Cardiac fibroblast (primary cell): ENCODE measurements at regions not wholly inside any gene's neighbourhood (a gene's known extent, or its start where the extent isn't known, plus 50 kb on each side); places are given as distances from the start of the nearest gene placed in this dataset.

Source experiments
- DNase-seq, 2 donors: peaks; one replicate each; pipeline versions ENCODE4 v3.0.0 to v3.0.0-alpha.2; 2010; ENCODE audit warnings: low read depth in 2 of 2
- H3K4me3 ChIP-seq, 2 donors: replicated peaks in 1 of 2; 1 replicate in 1 of 2; 2 replicates in 1 of 2; pipeline ENCODE4 v1.5.1; 2011; ENCODE audit warnings: low read depth in 2 of 2, low read length in 2 of 2, mild to moderate bottlenecking in 2 of 2, moderate library complexity in 1 of 2
- TF ChIP-seq, protein P1 (sequence below): IDR thresholded peaks from one replicate; pipeline ENCODE4 v1.5.1; 2011; ENCODE audit warnings: low read depth, mild to moderate bottlenecking, low read length, inconsistent platforms

DNA sequence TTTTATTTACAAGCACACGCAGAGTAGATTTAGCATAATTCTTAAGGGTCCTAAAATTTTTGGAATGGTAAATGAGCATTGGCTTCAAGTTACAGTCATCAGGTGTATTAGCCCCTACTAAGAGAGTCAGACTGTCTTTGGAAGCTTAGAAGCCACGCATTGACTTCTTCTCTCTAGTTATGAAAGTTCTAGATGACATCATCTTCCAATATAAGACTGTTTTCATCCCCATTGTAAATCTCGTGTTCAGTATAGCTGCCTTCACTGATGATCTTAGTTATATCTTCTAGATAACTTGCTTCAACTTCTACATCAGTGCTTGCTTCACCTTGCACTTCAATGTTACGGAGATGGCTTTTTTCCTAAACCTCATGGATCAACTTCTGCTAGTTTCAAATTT, 148.8 kb upstream of the SLITRK1 start:
- no peak for DNase-seq
- TF ChIP-seq, protein P1, sequence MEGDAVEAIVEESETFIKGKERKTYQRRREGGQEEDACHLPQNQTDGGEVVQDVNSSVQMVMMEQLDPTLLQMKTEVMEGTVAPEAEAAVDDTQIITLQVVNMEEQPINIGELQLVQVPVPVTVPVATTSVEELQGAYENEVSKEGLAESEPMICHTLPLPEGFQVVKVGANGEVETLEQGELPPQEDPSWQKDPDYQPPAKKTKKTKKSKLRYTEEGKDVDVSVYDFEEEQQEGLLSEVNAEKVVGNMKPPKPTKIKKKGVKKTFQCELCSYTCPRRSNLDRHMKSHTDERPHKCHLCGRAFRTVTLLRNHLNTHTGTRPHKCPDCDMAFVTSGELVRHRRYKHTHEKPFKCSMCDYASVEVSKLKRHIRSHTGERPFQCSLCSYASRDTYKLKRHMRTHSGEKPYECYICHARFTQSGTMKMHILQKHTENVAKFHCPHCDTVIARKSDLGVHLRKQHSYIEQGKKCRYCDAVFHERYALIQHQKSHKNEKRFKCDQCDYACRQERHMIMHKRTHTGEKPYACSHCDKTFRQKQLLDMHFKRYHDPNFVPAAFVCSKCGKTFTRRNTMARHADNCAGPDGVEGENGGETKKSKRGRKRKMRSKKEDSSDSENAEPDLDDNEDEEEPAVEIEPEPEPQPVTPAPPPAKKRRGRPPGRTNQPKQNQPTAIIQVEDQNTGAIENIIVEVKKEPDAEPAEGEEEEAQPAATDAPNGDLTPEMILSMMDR = no peak
- H3K4me3 ChIP-seq = no peak overlapping the region

DNA sequence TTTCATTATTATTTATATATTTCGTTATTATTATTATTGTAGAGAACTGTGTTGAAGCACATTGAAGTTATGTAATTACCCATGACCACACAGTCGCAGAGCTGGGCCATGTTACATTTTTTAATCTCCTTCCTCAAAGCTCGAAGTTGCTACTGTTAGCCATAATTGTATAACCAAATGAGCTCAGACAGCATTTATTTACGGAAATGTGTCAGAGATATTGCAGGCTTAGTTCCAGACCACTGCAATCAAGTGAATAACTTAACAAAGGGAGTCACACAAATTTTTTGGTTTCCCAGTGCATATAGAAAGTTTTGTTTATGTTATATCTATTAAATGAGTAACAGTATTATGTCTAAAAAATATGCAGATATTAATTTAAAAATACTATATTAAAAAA, 147.1 kb upstream of the SLITRK1 start:
- DNase-seq = no peak
- TF ChIP-seq, protein P1 = no peak
- no peak overlapping the region for H3K4me3 ChIP-seq

DNA sequence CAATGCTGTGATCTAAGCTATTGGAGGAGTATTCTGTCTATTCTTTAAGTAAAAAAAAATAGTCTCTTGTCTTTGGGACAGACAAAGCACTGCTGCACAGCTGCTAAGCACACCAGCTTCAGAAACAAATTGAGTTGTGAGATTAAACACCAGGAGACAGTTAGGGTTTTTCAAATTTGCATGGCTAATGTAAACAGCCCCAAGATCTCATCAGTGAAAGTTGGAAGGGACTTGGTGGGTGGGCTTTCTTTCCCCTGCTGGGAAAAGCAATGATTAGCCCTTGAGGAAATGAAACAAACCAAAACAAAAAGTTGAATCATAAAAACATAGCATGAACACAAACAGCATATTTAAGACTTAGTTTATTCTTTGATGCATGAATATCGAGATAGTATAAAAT, 143.6 kb upstream of the SLITRK1 start:
- TF ChIP-seq, protein P1 = no peak
- no peak overlapping the region for H3K4me3 ChIP-seq
- DNase-seq = no peak

DNA sequence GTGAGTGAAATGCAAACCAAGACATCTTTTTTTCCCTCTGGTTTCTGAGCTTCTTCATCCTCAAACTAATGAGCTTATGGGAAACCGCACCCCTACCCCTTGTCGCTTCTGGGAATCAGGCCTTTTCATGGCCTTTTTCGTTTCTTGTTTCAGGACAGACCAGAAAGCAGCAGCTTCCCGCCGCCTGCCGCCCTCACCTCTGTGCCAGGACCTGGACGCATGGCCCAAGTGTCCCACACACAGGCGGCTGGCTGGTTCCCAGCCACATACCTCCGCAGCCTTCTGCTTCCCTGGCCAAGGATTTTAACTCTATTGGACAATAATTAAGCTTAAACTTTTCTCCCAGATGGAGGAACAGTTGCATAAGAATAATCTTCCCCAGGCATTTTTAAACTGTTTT, 114.1 kb upstream of the SLITRK1 start:
- DNase-seq = no peak
- H3K4me3 ChIP-seq = no peak overlapping the region
- TF ChIP-seq, protein P1 = no peak

DNA sequence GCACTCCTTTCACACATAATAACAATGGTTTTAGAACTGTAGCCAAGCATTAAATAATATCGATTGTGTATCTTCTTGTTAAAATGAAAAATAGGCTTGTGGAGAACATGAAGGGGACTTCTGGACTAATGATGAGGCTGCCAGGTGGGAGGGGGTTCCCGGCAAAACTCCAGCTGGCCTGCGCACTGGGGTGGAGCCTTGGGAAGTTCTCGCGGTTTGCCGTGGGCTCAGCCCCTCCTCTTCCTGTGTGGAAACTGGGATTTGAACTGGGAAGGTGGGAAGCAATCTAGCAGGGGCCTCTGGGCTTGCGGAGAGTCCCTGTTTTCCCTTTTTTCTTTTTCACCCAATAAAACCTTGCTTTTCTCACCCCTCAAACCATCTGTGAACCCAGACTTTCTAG, 113.7 kb upstream of the SLITRK1 start:
- TF ChIP-seq, protein P1 = no peak
- H3K4me3 ChIP-seq = no peak overlapping the region
- no peak for DNase-seq

DNA sequence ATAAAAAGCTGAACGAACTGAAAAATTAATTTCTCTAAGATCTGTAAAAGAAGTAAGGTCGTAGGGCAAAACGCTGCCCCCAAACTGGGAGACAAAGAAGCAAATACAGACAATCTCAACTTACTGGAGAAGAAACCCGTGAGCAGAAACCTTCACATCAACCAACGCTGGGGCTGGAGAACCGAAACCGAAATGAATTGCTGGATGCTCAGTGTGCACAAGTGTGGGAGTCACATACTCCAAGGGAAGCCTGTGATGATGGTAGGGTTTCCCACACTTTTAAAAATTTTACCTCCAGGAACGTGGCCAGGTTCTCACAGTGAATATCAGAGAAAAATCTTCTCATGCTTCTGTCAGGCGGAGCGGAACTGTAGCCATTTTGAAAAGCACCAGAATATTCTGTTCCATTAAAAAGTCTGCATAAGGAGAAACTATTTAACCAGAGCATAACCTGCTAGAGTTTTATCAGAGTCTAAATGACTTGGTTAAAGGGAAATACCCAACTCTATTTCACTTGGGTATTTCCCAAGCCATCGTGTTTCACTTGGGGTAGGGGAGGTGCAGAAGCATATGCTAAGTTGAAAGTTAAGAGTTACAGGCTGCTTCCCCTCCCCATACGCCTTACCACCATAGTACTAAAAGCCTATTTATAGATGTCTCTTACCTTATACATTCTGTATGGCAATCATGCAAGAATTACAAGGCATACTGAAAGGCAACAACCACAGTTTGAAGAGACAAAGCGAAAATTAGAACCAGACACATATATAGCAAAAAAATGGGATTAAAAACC, 110.5 kb upstream of the SLITRK1 start:
- no peak overlapping the region for H3K4me3 ChIP-seq
- no peak for DNase-seq
- TF ChIP-seq, protein P1 = no peak

DNA sequence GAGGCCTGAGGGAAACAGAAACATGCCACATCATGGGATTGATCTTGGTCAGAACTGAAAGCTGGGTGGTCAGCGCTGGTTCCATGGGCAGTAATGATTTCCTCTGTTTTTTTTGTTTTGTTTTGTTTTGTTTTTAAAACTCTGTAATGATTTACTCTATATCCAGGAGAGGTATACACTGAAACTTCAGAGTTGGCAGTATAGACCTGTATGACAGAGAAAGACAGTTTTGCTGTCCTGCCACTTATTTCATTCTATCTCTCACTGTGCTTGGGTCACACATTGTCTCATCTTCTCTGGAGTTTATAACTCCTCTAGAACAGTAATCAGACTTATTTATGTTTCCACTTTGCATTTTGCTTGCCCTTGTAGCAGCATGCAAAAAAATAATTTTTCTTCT, 105.1 kb upstream of the SLITRK1 start:
- H3K4me3 ChIP-seq = no peak overlapping the region
- no peak for DNase-seq
- TF ChIP-seq, protein P1 = no peak
